ENCODE measurements at regions not wholly inside any gene's neighbourhood (a gene's known extent, or its start where the extent isn't known, plus 50 kb on each side); places are given as distances from the start of the nearest gene placed in this dataset.

GRCh38 chr11:24386546-24387397 is 110.1 kb upstream of the LUZP2 start:
- TF ChIP-seq CTCF (IDR thresholded peaks at IDR 0.05): no peak
- TF ChIP-seq POLR2AphosphoS5 (IDR thresholded peaks at IDR 0.05; ENCODE audit: insufficient read depth in 1 of 2, low read depth in 1 of 2): no peak
- no peak for TF ChIP-seq POLR2A (IDR thresholded peaks at IDR 0.05)
